GM18909 (cell line): ENCODE measurements at regions not wholly inside any gene's neighbourhood (a gene's known extent, or its start where the extent isn't known, plus 50 kb on each side); places are given as distances from the start of the nearest gene placed in this dataset.

Source experiments
- ATAC-seq: cut with Tn5 transposase; IDR thresholded peaks from one replicate; pipeline ENCODE4 v1.9.1; 2021; ENCODE audit warnings: mild to moderate bottlenecking; ENCODE audit not compliant: unreplicated experiment, poor library complexity

DNA sequence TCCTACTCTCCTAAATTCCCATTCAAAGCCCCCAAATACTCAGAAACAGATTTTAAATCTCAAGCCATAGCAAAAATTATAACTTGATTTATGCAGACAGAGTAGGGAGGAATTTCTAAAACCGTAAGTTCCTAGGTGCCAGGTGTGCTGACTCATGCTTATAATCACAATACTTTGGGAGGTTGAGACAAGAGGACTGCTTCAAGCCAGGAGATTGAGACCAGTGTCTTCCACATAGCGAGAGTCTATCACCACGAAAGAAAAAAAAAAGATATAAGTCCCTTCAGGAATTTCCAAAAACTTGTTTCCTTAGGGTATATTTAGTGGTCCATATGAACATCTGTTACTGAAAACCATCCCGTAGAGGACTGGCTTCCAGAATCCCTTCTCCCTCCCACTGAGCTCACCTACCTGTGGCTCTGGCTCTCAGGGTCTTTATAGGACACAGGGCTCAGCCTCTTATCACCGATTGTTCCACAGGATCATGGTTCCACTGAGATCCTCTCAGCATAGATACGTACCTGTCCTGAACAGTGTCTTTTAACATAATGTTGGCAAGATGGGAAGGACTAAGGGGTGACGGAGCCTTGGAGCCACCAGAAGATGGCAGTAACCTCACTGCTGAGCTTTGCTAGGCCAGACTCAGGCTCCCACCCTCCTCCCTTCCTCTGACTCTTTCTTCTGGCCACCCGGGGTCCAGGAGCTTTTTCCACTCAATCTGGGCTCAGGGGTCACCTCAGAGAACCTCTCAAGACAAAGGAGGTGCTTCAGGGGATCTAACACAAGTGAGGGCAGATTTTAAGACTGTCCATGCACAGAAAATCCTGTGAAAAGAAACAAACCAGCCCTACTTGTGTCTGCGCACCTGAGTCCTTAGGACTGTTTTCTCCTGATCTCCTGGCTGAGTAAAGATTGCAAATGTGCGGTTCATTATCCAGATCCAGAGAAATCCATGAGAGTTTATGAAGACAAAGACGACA is 117.5 kb upstream of the TOP3B start:
- ATAC-seq, result no peak

DNA sequence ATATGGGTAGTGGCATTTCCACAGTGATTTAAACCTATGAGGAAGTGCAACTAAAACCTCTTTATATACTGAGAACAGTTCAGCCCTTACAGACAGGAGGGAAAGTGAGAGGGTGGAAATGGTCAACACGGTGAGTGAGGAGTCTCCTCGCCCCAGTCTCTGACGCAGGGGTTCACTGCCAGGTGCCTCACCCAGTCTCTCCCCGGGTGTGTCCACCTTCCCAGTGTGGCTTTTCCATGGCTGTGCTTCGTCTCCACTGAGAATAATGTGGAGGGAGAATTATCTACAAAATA is 116.6 kb upstream of the TOP3B start:
- ATAC-seq, result peak; percentile 72

DNA sequence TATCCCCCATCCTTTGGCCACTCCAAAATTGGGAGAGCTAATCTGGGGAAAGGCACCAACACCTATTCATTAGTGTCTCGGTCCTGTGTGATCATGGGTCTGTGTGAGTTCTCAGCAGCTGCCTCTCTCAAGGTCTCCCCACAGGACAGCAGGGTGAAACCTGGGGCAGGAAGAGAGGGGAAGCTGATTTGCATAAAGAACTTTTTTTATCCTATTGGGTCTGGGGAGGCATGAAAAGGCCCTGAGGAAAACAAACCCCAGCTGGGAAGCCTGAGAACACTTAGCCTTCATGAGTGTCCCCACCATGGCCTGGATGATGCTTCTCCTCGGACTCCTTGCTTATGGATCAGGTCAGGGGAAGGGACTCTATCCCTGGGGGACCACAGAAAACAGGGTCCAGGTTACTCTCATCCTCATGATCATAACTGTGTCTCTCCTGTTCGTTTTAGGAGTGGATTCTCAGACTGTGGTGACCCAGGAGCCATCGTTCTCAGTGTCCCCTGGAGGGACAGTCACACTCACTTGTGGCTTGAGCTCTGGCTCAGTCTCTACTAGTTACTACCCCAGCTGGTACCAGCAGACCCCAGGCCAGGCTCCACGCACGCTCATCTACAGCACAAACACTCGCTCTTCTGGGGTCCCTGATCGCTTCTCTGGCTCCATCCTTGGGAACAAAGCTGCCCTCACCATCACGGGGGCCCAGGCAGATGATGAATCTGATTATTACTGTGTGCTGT is 116.0 kb upstream of the TOP3B start:
- ATAC-seq, result peak; percentile 45

DNA sequence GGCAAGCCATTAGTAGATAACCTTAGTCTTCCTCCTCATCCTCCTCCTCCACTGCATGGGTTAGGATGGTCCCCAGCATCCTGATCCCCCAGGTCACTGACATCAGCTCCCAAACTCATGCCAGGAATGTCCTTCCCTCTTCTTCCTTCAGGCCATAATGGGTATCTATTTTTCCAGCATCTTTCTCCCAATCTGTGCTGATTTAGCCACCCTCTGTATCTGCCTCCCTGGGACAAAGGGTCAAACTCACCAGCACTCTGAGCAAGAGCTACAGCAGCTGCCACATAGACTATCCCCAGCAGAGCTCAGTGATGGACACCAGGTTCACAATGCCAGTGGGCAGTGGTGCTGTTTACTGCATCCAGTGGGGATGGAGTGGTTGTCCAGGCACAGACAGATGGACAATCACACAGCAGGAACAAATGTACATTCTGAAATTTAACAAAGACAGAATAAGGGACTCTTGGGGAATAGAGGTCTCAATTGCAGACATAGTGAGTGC is 115.2 kb upstream of the TOP3B start:
- ATAC-seq, result no peak

DNA sequence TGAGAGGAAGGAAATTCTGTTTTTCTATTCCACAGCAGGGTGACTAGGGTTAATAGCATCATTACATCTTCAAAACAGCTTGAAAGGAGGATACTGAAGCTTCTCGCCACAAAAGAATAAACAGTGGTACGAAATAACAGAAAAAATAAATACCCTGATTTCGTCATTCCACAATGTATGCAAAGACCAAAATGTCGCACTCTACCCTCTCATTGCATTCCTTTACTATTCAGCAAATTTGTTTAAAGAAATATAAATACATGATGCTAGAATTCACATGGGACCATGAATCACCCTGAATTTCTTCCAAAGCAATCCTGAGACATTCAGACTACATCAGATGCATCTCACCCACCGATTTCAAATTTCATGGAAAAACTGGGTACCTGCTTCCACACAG is 112.3 kb upstream of the TOP3B start:
- ATAC-seq, result no peak

DNA sequence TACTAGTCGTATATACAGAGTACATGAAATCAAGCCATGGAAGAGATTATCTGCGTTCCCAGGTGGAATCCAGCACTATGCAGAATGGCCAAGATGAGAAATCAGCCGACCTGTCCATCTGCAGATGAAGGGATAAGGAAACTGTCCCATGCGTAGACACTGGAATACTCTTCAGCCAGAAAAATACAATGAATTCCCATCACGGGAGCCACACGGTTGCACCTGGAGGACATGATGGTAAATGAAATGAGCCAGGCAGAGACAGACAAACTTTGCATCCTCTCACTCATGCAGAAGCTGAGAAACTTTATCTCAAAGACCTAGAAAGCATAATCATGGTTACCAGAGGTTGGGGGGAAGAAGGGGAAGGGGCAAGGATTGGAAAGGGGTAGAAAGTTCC is 111.9 kb upstream of the TOP3B start:
- no peak for ATAC-seq

DNA sequence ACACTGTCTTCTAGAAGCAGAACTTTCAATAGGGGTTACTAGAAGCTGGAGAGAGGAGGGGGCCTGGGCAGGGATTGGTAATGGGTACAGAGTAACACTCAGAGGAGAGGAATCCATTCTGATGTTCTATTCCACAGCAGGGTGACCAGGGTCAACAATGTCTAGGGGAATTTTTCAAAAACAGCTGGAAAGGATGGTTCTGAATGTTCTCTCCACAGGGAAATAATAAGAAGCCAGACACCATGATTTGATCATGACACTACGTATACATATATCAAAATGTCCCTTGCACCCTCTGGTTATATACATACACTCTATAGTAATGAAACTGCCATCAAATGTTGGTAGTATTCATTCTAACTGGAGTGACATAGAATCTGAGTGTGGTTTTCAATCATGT is 111.2 kb upstream of the TOP3B start:
- ATAC-seq, result no peak

DNA sequence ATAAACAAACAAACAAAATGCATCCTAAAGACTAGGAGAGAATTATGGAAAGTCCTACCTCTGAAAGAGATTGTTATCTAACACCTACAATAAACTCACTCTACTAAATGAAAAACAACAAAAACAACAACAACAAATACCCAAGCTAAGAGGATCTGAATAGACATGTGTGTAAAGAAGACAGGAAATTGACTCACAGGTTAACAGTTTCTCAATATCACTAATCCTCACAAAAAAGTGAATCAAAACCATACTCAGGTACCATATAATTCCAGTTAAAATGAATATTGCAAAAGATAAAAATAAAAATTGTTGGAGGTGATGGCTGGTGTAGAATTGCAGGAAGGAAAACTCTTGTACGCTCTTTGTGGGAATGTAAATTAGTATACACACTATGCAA is 110.4 kb upstream of the TOP3B start:
- ATAC-seq, result no peak

DNA sequence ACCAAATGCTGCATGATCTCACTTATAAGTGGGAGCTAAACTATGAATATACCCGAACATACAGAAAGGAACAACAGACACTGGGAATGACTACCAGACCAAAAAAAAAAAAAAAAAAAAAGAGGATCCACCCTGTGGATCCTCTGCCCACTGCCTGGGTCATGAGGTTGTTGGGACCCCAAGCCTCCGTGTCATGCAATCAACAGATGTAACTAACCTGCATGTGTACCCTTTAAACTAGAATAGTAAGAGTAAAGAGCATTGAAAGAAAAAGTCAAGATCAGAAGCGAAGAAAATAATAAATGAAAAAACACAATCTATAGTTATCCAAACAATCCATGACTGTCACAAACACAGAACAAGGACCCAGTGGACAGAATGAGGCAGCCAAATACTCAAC is 109.5 kb upstream of the TOP3B start:
- ATAC-seq, result no peak

DNA sequence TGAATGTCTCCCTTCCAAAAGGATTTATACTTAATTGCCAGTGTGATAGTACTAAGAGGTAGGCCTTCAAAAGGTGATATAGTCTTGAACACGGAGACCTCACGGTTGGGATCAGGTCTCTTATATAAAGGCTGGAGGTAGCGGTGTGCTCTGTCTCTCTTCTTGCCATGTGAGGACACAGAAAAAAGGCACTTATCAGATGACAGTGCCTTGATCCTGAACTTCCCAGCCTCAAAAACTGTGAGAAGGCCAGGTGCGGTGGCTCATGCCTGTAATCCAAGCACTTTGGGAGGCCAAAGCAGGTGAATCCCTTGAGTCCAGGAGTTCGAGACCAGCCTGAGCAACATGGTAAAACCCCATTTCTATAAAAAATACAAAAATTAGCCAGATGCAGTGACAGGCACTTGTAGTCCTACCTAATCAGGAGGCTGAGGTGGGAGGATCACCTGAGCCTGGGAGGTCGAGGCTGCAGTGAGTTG is 108.9 kb upstream of the TOP3B start:
- no peak for ATAC-seq

DNA sequence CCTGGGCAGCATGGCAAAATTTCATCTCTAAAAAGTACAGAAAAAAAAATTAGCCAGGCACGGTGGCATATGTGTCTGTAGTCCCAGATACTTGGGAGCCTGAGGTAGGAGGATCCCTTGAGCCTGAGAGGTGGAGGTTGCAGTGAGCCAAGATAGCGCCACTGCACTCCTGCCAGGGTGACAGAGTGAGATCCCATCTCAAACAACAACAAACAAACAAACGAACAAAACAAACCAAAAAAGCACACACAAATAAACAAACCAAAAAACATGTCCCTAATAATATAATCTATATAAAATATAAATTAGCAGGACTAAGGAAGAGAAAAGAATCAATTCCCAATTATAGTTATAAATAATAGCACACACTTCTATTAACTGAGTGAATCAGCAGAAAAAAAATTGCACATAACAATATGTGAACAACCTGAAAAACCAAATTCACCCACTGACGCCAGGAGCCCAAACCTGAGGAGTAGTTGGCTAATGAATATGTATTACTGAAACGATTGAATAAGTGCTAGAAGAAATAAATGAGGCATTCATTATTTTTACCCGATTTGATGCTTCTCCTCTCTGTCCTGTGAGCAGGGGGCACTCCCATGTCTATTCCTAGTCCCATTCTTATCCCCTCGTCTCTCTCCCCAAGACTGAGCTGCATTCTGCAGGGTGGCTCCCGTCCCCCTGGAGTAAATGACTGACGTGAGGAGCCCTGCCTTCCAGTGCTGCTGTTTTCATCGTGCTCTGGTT is 108.2 kb upstream of the TOP3B start:
- ATAC-seq, result no peak

DNA sequence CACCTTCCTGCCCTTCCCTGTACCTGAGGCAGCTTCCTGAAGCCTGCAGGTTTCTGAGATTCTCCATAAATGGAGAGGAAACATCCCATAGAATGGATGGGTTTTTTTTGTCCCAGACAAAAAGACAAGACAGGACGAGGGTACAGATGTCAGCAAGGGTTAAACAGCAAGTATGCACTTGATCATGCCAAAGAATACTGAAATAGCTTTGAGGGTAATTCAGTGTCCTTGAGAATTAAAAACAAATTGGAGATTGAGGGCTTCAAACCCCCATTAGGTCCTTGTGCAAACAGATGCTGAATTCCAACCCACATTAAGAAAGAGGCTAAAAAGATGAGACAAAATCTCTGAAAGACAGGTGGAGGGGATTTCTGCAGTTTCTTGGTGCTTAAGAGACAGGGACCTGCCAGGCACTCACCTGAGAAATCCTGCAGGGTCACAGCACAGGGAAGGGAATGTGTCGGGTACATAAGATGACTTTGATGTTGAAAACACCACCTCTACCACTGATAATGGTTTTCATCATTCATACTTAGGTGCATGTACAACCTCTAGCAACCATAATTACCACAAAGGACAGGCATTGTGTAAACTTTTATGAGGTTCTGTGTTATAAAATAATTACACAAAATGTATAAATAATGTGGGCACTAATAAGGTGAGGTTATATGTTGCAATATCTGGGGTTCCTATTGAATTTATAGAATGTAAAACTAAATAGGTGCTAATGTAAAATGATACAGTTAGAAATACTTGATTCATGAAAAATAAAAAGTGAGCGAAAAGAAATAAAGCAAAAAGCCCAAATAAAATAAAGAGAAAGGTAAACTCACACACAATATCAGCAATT is 107.1 kb upstream of the TOP3B start:
- no peak for ATAC-seq

DNA sequence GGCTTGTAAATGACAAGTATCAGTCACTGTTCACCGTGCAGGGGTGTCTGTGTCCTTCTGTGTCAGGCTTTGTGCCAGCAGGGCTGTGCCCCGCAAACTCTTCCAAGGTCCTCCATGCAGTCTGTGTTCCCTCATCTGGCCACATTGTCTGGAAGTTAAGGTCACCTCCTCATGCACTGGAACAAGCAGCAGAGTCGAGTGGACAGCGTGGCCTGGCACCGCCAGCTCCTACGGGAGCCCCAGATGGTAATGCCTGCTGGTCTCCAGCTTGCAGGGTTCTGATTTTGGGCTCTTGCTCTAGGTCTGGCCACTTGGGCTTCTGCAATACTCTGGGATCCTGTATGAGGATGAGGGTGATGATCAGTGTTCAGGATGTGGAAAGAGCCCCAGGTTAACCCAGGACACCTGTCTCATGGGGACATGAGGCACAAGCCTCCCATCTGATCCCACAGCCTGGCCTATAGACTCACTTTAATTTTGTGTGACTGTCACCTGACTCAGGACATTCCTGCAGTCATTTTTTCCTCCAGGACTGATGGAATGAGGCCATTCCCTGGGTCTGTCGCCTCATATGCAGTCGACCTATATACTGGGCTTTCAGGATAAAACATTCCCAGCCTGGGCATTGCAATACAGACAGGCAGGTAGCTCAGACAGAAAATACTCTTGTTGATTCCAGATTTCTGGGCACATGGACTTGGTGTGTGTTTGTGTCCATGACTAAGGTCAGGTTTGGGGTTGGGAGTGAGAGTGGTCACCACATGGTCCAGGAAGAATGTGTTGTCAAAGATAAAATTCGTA is 106.3 kb upstream of the TOP3B start:
- no peak for ATAC-seq

DNA sequence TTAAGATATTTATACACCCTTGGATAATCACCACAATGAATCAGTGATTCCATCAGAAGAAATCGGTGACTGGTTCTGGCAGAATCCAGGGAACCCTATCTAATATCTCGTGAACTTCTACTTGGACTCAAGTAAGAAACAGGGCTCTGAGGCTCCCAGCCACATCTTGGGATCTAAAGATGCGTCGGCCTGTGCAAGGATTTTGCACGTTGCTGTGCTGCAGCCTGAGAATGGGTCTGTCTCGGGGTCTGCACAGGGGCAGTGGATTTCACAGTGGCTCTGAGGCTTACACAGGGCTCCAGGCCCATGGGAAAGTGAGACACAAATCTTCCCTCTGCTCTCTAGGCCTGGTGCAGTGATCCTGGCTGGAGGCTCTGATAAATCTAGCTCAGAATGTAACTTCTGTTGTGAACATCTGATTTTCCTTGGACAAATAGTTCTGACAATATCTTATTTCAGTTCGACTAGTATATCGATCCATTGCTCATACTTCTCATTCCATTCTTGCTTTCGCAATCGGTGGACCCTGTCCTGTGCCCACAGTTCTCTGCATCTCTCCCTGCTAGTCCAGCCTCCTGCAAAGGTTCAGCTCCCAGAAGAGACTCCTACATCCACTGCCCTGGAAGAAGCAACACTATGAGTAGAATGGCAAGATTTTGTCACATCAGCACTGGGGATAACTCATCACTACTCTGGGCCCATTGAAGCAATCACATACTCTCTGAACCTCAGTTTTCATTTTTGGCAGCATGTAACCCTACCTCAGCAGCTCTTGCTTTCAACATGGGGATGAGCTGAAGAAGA is 105.5 kb upstream of the TOP3B start:
- no peak for ATAC-seq

DNA sequence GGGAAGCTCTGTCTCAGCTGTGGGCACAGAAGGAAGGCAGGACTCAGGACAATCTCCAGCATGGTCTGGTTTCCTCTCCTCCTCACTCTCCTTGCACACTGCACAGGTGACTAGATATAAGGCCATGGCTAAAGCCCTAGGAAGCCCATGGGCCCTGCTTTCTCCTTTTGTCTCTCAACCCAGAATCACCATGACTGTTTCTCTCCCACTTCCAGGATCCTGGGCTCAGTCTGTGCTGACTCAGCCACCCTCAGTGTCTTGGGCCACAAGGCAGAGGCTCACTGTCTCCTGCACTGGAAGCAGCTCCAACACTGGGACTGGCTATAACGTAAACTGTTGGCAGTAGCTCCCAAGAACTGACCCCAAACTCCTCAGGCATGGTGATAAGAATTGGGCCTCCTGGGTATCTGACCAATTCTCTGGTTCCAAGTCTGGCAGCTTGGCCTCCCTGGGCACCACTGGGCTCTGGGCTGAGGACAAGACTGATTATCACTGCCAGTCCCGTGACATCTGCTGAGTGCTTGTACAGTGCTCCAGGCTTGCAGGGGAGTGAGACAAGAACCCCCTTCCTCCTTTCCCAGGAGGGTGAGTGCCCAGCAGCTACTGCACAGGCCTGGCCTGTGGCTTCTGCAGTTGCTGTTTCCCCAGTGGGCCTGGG is 104.0 kb upstream of the TOP3B start:
- no peak for ATAC-seq

DNA sequence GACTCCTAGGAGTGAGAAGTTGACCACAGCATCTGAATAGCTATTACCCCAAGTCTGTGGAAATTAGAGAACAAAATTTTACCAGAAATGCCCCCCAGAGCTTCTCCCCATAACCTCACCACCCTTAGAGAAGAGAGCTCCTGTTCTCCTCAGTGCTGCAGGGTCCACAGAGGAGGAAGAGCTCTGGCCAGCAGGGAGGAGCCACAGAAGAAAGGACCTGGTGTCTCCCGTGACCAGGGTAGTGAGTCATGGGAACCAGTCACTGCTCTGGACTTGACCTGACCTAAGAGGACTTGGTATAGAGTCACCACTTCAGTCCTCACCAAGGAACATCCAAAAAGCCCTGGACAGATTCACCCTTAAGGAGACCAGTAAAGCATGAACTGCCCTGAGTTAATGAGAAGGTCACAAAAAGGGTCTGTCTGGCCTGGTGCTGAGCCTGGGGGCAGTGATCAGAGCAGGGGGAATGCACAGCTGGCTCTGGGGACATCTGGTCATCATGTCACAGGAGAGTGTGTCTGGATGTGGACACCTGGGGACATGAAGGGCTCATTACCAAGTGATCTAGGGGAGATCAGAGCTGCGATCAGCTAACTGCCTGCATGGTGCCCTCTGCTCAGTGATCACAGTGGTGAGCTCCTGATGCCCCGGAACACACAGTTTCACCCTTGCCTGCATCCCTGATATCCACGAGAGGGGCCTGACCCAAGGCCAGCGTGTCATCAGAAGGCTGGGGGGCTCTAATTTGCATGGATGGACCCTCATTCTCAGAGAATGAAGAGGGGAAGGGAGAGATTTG is 103.3 kb upstream of the TOP3B start:
- ATAC-seq, result no peak
